ENCODE measurements at regions not wholly inside any gene's neighbourhood (a gene's known extent, or its start where the extent isn't known, plus 50 kb on each side); places are given as distances from the start of the nearest gene placed in this dataset.

GRCh38 chr15:98216166-98216565 is 255.7 kb downstream of the ARRDC4 start:
- TF ChIP-seq CTCF (conservative IDR thresholded peaks at IDR 0.05; ENCODE audit: low read length) (no peak), EZH2phosphoT487 (IDR thresholded peaks at IDR 0.05; ENCODE audit: borderline replicate concordance) (no peak)

Measured in Loucy (cell line).